ENCODE measurements at regions not wholly inside any gene's neighbourhood (a gene's known extent, or its start where the extent isn't known, plus 50 kb on each side); places are given as distances from the start of the nearest gene placed in this dataset.

- no peak for TF ChIP-seq EZH2phosphoT487 (IDR thresholded peaks at IDR 0.05; ENCODE audit: borderline replicate concordance, low read depth, low read length)
- TF ChIP-seq CTCF (conservative IDR thresholded peaks at IDR 0.05; ENCODE audit: low read length), result no peak
These were observed 418.9 kb upstream of the ADGRL2 start for GRCh38 chr1:81381881-81382280.
